B cell (primary cell): ENCODE measurements at regions not wholly inside any gene's neighbourhood (a gene's known extent, or its start where the extent isn't known, plus 50 kb on each side); places are given as distances from the start of the nearest gene placed in this dataset.

ENCODE experiments used
- ATAC-seq: fragments of 200-7000 bp; cut with Tn5 transposase; one replicate; pipeline ENCODE4 v1.10.0; 2021; ENCODE audit warnings: low read depth, mild to moderate bottlenecking, moderate number of reproducible peaks, moderate library complexity
- CTCF ChIA-PET: fragments of 350-600 bp; sonication (Branson Sonifier 250); formaldehyde crosslinking; loops from one replicate; lab custom pipeline; 2021; ENCODE audit warnings: antibody characterized with exemption, inconsistent platforms; lab: Charles Lee
- POLR2A ChIA-PET: fragments of 350-600 bp; sonication (Branson Sonifier 250); formaldehyde crosslinking; loops from one replicate; lab custom pipeline; 2021; ENCODE audit warnings: antibody characterized with exemption; lab: Charles Lee
- DNase-seq: peaks from one replicate; pipeline ENCODE4 v3.0.0; 2013
- H2AFZ ChIP-seq: 2 replicates; pipeline ENCODE4 v1.6.1; 2012; ENCODE audit warnings: mild to moderate bottlenecking, low read depth, low read length; ENCODE audit not compliant: insufficient read depth, poor library complexity, severe bottlenecking
- H3K27ac ChIP-seq, 2 donors: 1 replicate in 1 of 2; 2 replicates in 1 of 2; pipeline ENCODE4 v1.5.1; 2012 to 2013; ENCODE audit warnings: low read length in 2 of 2, mild to moderate bottlenecking in 2 of 2, moderate library complexity in 1 of 2
- H3K27me3 ChIP-seq, 4 experiments: fragments of 200-600 bp in 1 of 4; sonication (generic) in 1 of 4; replicated peaks in 1 of 4; 1 replicate in 2 of 4; 2 replicates in 2 of 4; pipeline versions ENCODE4 v1.6.1 to v1.7.0; 2013 to 2016; ENCODE audit warnings: low read length in 3 of 4, mild to moderate bottlenecking in 2 of 4, mixed read lengths in 1 of 4, moderate library complexity in 1 of 4; ENCODE audit not compliant: insufficient read depth in 4 of 4, control insufficient read depth in 3 of 4; ENCODE audit errors: control extremely low read depth in 1 of 4
- H3K36me3 ChIP-seq, 2 experiments: replicated peaks in 1 of 2; 1 replicate in 1 of 2; 2 replicates in 1 of 2; pipeline versions ENCODE4 v1.6.1 to v1.7.1; 2013; ENCODE audit warnings: low read length in 1 of 2; ENCODE audit not compliant: insufficient read depth in 2 of 2, control insufficient read depth in 1 of 2; ENCODE audit errors: control extremely low read depth in 1 of 2, extremely low read depth in 1 of 2
- H3K4me1 ChIP-seq, 2 donors: fragments of 200-600 bp in 1 of 2; sonication (generic) in 1 of 2; 1 replicate in 1 of 2; 2 replicates in 1 of 2; pipeline versions ENCODE4 v1.5.1 to v1.6.1; 2013 to 2017; ENCODE audit warnings: low read length in 2 of 2; ENCODE audit not compliant: control insufficient read depth in 2 of 2, insufficient read depth in 2 of 2
- H3K4me2 ChIP-seq: replicated peaks from 2 replicates; pipeline ENCODE3; 2012; ENCODE audit warnings: mild to moderate bottlenecking, low read depth, low read length; ENCODE audit not compliant: poor library complexity, severe bottlenecking
- H3K4me3 ChIP-seq, 5 experiments: fragments of 200-600 bp in 1 of 5; sonication (generic) in 1 of 5; 1 replicate in 3 of 5; 2 replicates in 2 of 5; pipeline versions ENCODE4 v1.5.1 to v1.7.0; 2011 to 2016; ENCODE audit warnings: low read length in 4 of 5, mild to moderate bottlenecking in 4 of 5, low read depth in 2 of 5, control low read depth in 1 of 5, moderate library complexity in 1 of 5; ENCODE audit not compliant: insufficient read depth in 1 of 5; ENCODE audit errors: control extremely low read depth in 1 of 5, extremely low read depth in 1 of 5
- H3K79me2 ChIP-seq: fragments of 200-600 bp; sonication (generic); one replicate; pipeline ENCODE4 v1.6.0; 2016; ENCODE audit warnings: low read length; ENCODE audit not compliant: control insufficient read depth, insufficient read depth
- H3K9ac ChIP-seq: fragments of 200-600 bp; sonication (generic); 2 replicates; pipeline ENCODE4 v1.6.1; 2017; ENCODE audit warnings: mild to moderate bottlenecking, low read length, moderate library complexity
- H3K9me3 ChIP-seq, 3 donors: one replicate each; pipeline versions ENCODE4 v1.6.1 to v1.7.1; 2013; ENCODE audit warnings: low read length in 2 of 3; ENCODE audit not compliant: control insufficient read depth in 2 of 3, insufficient read depth in 1 of 3; ENCODE audit errors: control extremely low read depth in 1 of 3
- H4K20me1 ChIP-seq: 2 replicates; pipeline ENCODE4 v1.6.0; 2012; ENCODE audit warnings: mild to moderate bottlenecking, low read length; ENCODE audit not compliant: insufficient read depth, control insufficient read depth, poor library complexity, severe bottlenecking
- H3K27ac Mint-ChIP-seq: one replicate; pipeline ENCODE4 v1.8.0; 2021; ENCODE audit warnings: mixed read lengths
- H3K27me3 Mint-ChIP-seq: one replicate; pipeline ENCODE4 v1.8.0; 2021; ENCODE audit warnings: mixed read lengths
- H3K4me1 Mint-ChIP-seq: one replicate; pipeline ENCODE4 v1.8.0; 2021; ENCODE audit warnings: mixed read lengths
- H3K4me3 Mint-ChIP-seq: one replicate; pipeline ENCODE4 v1.8.0; 2021; ENCODE audit warnings: mixed read lengths
- H3K9me3 Mint-ChIP-seq: one replicate; pipeline ENCODE4 v1.8.0; 2022; ENCODE audit warnings: mixed read lengths; ENCODE audit not compliant: insufficient read depth
- CTCF ChIP-seq: fragments of 200-600 bp; IDR thresholded peaks from one replicate; pipeline ENCODE4 v1.8.0; 2022; ENCODE audit warnings: antibody characterized with exemption, mild to moderate bottlenecking
- EZH2 ChIP-seq: IDR thresholded peaks from 2 replicates; pipeline ENCODE4 v1.6.1; 2012; ENCODE audit warnings: borderline replicate concordance, low read depth, mild to moderate bottlenecking, moderate library complexity, low read length; ENCODE audit not compliant: insufficient read depth, poor library complexity, severe bottlenecking
- WGBS: methylation state at CpG from one replicate; pipeline ENCODE4 v1.1.5; 2013; ENCODE audit warnings: missing lambda C conversion rate; ENCODE audit not compliant: insufficient coverage; 5-methylcytosine and 5-hydroxymethylcytosine counted together
- intact Hi-C: fragments of 100-400 bp; cut with micrococcal nuclease; formaldehyde crosslinking; loops from one replicate; pipeline ENCODE4 v1.10.0; 2022

GRCh38 chr16:86101137-86101896 is 202.4 kb downstream of the IRF8 start:
- CTCF ChIA-PET = no interaction called here
- WGBS = 65% methylated on average over 15 of the region's 20 CpGs

GRCh38 chr16:86101897-86102157 is 202.9 kb downstream of the IRF8 start:
- Histone ChIP-seq H3K9ac (no peak overlapping the region), H2AFZ (no peak overlapping the region), H3K4me3 (no peak overlapping the region), H3K4me1 (no peaks in the 10 kb centered on the region), H3K9me3 (no peaks in the 10 kb centered on the region), H3K79me2 (no peaks in the 10 kb centered on the region), H3K36me3 (no peaks in the 10 kb centered on the region), H3K4me2 (no peak overlapping the region), H4K20me1 (no peaks in the 10 kb centered on the region), H3K27me3 (peaks cover 0 to 7% (median 2%) of the 10 kb centered on the region in 4 experiments), H3K27ac (no peak overlapping the region)
- no peaks in the 10 kb centered on the region for H3K9me3 Mint-ChIP-seq
- no peaks in the 10 kb centered on the region for H3K4me1 Mint-ChIP-seq
- intact Hi-C loops = no loop called here
- ATAC-seq (no peak), DNase-seq (no peak)
- no peak for TF ChIP-seq EZH2
- no peak for TF ChIP-seq CTCF
- H3K27me3 Mint-ChIP-seq = no peaks in the 10 kb centered on the region
- POLR2A ChIA-PET = no interaction called here
- H3K4me3 Mint-ChIP-seq = no peak overlapping the region
- CTCF ChIA-PET = no interaction called here
- 95% methylated on average over 6 of the region's 8 CpGs for WGBS
- no peak overlapping the region for H3K27ac Mint-ChIP-seq

More at GRCh38 chr16:86101137-86101896, 202.4 kb downstream of the IRF8 start:
- H3K4me3 Mint-ChIP-seq = no peak overlapping the region
- no peak overlapping the region for H3K27ac Mint-ChIP-seq
- TF ChIP-seq EZH2 (no peak), CTCF (no peak)
- H3K4me1 Mint-ChIP-seq = no peaks in the 10 kb centered on the region
- H3K9me3 Mint-ChIP-seq = no peaks in the 10 kb centered on the region
- H3K27me3 ChIP-seq = peaks cover 0 to 7% (median 2%) of the 10 kb centered on the region in 4 experiments
- H3K27ac ChIP-seq = no peak overlapping the region
- no peak overlapping the region for H2AFZ ChIP-seq
- H3K27me3 Mint-ChIP-seq = no peaks in the 10 kb centered on the region
- H3K4me2 ChIP-seq = no peak overlapping the region
- H3K9ac ChIP-seq = no peak overlapping the region
- H3K79me2 ChIP-seq = no peaks in the 10 kb centered on the region
- ATAC-seq (no peak), DNase-seq (no peak)
- no peaks in the 10 kb centered on the region for H4K20me1 ChIP-seq
- intact Hi-C loops = no loop called here
- H3K9me3 ChIP-seq = no peaks in the 10 kb centered on the region
- POLR2A ChIA-PET = no interaction called here
- H3K36me3 ChIP-seq = no peaks in the 10 kb centered on the region
- H3K4me1 ChIP-seq = no peaks in the 10 kb centered on the region
- H3K4me3 ChIP-seq = no peak overlapping the region
